Stromal cell of bone marrow (primary cell): ENCODE measurements at regions not wholly inside any gene's neighbourhood (a gene's known extent, or its start where the extent isn't known, plus 50 kb on each side); places are given as distances from the start of the nearest gene placed in this dataset.

Experiments
- DNase-seq: peaks from one replicate; pipeline ENCODE4 v3.0.0-alpha.2; 2012; ENCODE audit warnings: low read depth

GRCh38 chr16:74169687-74170376 lies 126.8 kb upstream of the PSMD7 start:
- DNase-seq, result no peak

DNA sequence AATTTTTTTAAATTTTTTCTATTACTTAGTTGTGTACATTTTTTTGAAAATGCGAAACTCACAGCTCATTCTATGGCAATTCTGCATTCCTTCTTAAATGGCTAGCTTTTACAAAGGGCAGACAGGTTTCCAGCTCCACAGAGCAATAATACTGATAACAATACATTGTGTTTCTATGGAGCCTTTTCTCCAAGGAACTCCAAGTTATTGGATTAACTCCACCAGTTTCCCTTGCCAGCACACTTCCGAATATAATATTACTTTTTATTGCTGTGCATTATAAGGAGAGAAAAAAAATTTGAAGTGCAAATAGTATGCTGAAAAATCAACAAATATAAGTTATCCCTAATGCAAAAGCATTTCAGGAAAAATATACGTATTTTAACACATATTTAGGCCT lies 127.5 kb upstream of the PSMD7 start:
- no peak for DNase-seq

DNA sequence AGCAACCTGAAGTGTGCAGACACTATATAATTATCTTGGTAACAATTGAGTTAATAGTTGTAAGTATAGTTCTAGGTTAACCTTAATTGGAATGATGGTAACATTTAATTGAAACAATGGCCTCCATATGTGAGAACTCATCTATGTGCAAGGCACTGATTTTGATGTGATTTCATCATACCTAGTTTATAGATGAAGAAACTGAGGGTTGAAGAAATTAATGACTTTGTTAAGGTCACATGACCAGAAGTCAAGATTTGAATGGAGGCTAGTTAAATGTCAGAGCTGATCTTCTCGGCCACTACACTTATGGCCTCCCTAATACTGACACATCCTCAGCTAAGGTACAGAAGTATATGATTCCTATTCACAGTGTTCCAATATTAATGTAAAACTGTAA lies 128.2 kb upstream of the PSMD7 start:
- no peak for DNase-seq

- DNase-seq, result no peak
Measured at GRCh38 chr16:74166456-74166855, 130.2 kb upstream of the PSMD7 start.

DNA sequence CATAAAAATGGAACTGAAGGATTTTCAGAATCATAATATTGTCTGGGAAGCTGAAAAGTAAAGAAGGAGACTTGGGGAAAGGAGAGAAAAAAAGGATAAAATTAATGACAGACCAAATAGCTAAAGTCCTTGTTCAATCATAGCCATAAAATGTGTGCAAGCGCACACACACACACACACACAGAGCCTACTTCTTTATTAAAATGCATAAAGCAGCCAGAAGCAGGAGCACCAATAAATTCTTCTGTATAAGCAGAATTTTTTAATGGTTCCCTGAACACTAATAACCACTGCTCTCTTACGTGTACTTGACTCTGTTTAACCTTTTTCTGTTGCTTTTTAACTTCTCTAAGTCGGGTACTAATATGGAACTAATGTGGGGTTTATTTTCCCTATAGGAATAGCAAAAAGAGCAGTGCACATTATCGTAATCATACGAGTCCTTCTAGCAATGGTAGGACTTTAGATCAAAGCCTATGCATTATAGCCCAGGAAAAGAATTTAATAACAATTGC lies 131.0 kb upstream of the PSMD7 start:
- DNase-seq, result no peak

DNA sequence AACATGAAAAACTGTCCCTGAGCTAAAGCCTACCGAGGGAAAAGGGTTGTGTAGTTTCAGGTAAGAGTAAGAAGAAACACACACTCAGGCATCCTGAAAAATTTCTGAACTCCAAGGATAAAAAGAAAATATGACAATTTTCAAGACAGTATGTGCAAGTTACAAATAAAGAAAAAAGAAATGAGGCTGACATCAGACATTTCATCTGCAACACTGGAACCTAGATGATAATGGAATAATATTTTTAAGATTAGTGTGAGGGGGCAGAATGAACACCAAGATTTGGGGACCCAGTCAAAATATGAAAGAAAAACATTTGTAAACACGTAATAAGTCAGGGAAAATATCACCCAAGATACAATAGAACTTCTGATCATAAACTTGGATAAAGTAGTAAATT lies 135.9 kb upstream of the PSMD7 start:
- DNase-seq, result no peak

- DNase-seq, result no peak
Measured at GRCh38 chr16:74153773-74154172, 142.8 kb upstream of the PSMD7 start.

- no peak for DNase-seq
Measured at GRCh38 chr16:74146643-74147042, 150.0 kb upstream of the PSMD7 start.

DNA sequence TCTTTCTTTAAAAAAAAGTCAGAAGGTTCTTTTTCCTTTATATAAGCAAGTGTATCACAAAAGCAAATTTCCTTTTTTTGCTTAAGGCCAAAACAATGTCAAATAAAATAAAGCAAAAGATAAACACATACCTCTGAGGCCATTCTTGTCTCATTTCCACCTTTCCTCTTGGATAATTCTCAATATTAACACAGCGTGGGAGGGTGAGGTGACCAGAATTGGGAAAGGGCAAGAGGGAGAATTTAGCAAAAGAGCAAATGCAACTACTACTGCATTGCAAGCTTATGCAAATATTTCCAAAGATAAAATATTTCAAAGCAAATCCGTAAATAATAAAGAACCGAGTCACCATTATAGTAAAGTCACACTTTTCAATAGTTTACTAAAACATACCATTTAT lies 153.4 kb upstream of the PSMD7 start:
- DNase-seq, result no peak

DNA sequence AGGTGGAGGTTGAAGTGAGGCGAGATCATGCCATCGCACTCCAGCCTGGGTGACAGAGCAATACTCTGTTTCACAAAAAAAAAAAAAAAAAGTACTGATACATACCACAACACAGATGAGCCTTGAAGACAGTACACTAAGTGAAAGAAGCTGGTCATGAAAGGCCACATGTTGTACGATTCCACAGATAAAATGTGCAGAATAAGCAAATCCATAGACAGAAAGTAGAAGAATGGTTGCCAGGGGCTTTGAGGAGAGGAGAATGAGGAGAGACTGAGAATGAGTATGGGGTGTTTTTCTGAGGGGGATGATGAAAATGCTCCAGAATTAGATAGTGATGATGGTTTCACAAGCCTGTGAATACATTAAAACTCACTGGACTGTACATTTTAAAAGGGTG lies 155.6 kb upstream of the PSMD7 start:
- no peak for DNase-seq

DNA sequence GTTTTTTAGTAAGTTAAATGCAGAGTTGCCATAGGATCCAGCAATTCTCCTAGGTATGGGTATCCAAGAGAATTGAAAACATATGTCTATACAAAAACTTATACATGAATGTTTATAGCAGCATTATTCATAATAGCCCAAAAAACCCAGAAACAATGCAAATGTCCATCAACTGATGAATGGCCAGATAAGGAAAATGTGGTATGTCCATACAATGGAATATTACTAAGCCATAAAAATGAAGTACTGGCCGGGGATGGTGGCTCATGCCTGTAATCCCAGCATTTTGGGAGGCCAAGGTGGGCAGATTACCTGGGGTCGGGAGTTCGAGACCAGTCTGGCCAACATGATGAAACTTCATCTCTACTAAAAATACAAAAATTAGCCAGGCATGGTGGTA lies 156.1 kb upstream of the PSMD7 start:
- DNase-seq, result no peak

DNA sequence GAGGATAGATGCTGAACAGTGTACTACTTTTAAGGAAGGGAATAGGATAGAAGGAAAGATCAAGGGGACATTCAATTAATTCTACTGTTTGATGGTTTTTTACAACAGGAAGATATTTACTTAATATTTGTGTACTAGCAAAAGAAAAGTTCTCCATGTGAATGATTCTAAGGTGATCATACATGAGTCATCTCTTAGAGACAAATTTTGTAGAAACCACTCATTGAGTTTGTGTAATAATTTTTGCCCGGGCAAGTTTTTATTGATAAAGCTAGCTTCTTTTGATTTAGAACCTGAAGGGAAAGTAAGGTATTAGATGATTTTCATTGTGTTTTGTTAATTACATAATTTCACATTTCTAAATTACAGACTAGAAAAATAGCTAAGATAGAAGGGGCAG lies 172.8 kb upstream of the PSMD7 start:
- no peak for DNase-seq

DNA sequence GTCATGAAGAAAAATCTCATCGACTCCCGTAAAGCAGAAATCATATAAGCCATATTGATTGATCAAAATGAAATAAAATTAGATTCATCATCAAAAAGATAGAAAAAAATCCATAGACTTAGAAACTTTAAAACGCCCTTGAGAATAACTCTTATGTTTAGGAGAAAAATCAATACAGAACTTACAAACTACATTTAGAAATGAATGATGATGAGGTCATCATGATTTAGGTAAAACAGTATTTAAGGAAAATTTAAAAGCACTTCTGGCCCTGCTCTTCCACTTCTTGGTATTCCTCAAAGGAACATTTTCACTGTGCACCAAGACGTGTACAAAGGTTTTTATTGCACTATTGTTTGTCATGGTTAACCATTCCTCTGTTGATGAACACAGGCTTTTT lies 173.4 kb upstream of the PSMD7 start:
- DNase-seq, result no peak

DNA sequence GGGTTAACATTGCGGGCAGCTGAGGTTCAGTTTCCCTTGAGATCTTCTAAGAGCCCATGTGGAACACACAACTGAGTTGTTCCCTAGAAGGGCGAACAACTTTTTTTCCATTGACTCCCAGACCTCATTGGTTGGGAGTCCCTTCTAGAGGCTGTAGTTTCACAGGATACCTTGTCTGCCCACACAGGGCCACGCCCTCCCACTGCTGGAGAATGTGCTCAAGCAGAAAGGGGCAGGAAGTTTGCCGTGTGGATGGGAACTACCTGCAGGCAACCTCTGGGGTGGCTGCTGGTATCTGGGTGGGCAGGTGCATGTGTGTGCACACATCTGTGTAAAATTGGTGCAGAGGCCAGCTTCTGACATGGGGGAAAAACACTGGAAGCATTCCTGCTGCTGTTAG lies 178.8 kb upstream of the PSMD7 start:
- DNase-seq, result no peak

GRCh38 chr16:74113545-74113944 lies 183.1 kb upstream of the PSMD7 start:
- DNase-seq, result no peak

DNA sequence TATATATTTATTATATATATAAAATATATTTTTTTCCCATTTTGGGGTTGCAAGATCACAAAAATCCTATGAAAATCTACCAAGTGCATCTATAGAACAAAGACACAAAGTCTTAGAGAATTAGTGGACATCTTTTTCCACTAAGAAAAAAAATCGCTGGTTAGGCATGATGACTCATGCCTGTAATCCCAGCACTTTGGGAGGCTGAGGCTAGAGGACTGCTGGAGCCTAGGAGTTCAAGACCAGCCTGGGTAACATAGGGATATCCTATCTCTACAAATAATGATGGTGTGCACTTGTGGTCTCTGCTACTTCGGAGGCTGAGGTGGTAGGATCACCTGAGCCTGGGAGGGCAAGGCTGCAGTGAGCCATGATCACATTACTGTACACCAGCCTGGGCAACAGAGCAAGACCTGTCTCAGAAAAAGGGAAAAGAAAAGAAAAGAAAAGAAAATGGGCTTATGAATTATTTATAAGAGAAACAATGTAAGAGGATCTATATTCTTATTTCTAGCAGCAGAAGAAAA lies 185.1 kb upstream of the PSMD7 start:
- no peak for DNase-seq

DNA sequence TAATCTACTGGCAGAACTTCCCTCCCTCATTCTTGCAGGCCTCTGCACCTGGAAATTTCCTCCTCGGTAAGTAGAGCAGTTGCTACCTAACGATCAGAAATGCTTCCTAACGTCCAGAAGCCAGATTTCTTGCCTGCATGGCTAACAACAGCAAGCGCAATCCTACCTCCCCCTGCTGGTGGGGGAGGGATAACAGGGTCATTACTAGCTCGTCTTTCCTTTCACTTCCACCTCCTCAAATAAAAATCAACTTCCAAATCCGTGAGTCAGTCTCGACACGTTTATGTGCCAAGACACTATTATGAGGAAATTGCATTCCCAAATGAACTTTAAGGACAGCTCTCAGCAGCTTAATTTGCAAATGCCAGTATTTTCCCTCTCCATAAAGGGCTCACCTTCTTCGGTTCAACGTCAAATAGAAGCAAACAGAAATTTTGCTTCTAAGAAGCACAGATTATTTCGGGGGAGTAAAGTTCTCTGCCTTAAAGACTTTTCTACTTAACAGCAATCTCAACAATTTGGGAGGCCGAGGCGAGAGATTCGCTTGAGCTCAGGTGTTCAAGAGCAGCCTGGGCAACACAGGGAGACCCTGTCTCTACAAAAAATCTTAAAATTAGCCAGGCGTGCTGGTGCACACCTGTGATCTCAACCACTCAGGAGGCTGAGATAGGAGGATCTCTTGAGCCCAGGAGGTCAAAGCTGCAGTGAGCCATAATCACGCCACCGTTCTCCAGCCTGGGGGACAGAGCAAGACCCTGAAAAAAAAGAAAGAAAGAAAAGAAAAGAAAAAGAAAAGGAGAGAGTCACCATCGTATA lies 188.6 kb upstream of the PSMD7 start:
- DNase-seq, result no peak

DNA sequence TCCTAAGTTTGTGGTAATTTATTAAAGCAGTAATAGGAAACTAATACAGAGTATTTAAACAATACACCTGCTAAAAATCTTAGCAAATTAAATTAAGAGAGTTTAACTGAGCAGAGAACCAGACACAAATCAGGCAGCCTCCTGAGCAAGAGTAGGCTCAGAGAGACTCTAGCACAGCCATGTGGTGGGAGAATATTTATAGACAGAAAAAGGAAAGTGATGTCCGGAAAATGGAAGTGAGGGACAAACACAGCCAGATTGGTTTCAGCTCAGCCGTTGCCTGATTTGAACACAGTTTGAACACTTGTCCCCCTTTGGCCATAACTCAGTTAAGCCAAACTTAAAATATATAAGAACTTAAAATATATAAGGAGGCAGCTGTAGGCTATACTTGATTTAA lies 192.6 kb upstream of the PSMD7 start:
- DNase-seq, result no peak

DNA sequence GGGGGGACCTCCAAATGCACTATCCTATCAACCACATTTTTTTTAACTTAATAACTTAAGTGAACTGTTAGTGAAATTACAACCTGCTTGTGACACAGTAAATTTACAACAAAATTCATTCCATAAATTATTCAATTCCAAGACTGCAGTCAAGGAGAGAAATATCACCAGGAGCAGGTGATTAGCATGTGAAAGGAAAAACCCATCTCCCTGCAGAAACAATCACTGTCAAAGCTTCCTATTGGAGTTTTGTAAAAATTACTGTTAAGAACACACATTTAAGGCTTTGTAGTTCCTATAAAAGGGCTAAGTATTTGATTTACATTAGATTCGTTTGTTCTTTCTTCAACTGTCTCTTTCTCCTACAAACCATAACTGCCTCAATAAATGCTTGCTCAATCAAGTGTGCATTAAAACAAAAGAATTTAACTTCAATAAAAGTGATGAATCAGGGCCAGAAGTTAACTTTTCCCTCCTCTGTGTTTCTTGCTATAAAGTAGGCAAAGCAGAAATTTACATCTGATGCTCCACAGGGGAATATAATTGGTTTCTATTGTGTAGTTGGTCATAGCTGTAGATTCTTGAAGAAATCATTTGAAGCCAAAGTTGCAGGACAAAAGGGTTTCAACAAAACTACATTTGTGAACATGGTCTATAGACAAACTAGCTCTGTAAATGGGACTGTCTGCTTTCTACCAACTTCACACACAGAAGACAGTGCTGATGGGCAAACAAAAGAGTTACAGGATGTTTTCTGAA lies 195.1 kb upstream of the PSMD7 start:
- no peak for DNase-seq

DNA sequence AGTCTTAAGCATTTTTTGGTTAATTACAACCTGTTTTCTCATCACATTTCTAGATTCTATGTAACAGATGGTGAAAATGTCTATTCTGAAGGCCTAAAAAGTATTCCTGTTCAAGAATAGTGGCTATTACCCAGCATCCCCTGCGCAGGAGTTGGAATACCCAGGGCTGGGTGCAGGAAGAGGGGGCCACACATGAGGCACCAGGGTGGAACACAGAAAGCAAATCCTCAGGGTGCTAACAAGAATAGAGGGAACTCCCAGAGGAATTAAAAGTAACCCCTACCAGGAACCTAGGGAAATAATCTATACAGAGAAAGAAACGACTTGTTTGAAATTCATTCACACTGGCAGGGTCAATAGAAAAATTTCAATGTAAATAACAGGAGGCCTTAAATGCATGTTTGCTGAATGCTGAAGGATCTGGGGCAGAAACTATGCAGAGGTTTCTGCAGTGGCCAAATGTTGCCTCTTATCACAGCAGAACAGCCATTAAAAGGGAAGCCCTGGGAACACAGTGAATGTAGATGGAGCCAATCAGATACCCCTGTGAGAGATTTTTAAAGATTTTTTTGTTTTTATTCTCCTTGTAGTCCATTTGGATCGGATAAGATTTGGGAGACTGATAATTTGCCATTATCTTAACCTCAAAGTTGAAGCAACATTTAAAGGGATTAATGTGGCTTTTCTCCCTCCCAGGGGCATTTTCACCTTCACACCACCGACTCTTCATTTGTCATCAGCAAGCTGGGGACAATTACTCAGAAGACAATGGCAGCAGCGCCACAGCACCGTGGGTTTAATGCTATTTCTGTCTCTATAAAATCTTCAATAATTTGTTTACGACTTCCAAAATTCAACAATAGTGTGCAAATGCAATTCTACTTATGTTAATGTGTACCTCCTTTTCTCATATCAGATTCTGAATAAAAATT lies 196.0 kb upstream of the PSMD7 start:
- no peak for DNase-seq

- no peak for DNase-seq
Measured at GRCh38 chr16:74099530-74099929, 197.1 kb upstream of the PSMD7 start.

GRCh38 chr16:74094962-74095361 lies 201.7 kb upstream of the PSMD7 start:
- DNase-seq, result no peak
